ENCODE measurements at regions not wholly inside any gene's neighbourhood (a gene's known extent, or its start where the extent isn't known, plus 50 kb on each side); places are given as distances from the start of the nearest gene placed in this dataset.

- TF ChIP-seq POLR2A (IDR thresholded peaks at IDR 0.05) (no peak), CTCF (IDR thresholded peaks at IDR 0.05) (no peak)
- Histone ChIP-seq H3K4me3 (no peak overlapping the region), H3K9me3 (no peaks in the 10 kb centered on the region)
These were observed 1222.0 kb downstream of the ROBO1 start for GRCh38 chr3:78545827-78546226.

More at GRCh38 chr3:78545827-78546226, 1222.0 kb downstream of the ROBO1 start:
- H3K27ac ChIP-seq: no peak overlapping the region
- no peaks in the 10 kb centered on the region for H3K27me3 ChIP-seq
- DNase-seq: no peak
- H3K4me1 ChIP-seq: no peaks in the 10 kb centered on the region
- H3K36me3 ChIP-seq: no peaks in the 10 kb centered on the region

Small RNA genes lying in the stretch of these regions (small RNA-seq; reads per million reads assigned to genes)
- 0 reads per million in 2 donors for gene RN7SKP61
- gene RN7SL647P: 0 reads per million in 2 donors
- 0 reads per million in 2 donors for gene RNU6-217P

Data from Peyer's patch (tissue), 4 donors.